Hematopoietic multipotent progenitor cell (in vitro differentiated cells): ENCODE measurements at regions not wholly inside any gene's neighbourhood (a gene's known extent, or its start where the extent isn't known, plus 50 kb on each side); places are given as distances from the start of the nearest gene placed in this dataset.
"Not testable (repeated sequence)": the region's sequence is repeated elsewhere in the genome, so short reads cannot be mapped to it uniquely, and the experiment has no call there.

Experiments used
- DNase-seq, 3 donors: peaks; one replicate each; pipeline ENCODE4 v3.0.0-alpha.2; 2011 to 2015; ENCODE audit warnings: low read depth in 2 of 3, low spot score in 2 of 3

- not testable (repeated sequence) for DNase-seq
These were observed 407.3 kb upstream of the ADAMTSL1 start for GRCh38 chr9:18066608-18067007.

GRCh38 chr9:18067548-18068120 is 406.3 kb upstream of the ADAMTSL1 start:
- no peak for DNase-seq

GRCh38 chr9:18068900-18069299 is 405.1 kb upstream of the ADAMTSL1 start:
- no peak for DNase-seq

- DNase-seq = no peak
These were observed 402.3 kb upstream of the ADAMTSL1 start for GRCh38 chr9:18071651-18072060.

GRCh38 chr9:18073002-18073401 is 401.0 kb upstream of the ADAMTSL1 start:
- no peak for DNase-seq

- DNase-seq = no peak
These were observed 399.9 kb upstream of the ADAMTSL1 start for GRCh38 chr9:18074041-18074440.

- no peak for DNase-seq
These were observed 398.6 kb upstream of the ADAMTSL1 start for GRCh38 chr9:18075253-18075952.

- no peak for DNase-seq
These were observed 395.8 kb upstream of the ADAMTSL1 start for GRCh38 chr9:18077941-18078678.

- no peak for DNase-seq
These were observed 381.8 kb upstream of the ADAMTSL1 start for GRCh38 chr9:18092138-18092537.

GRCh38 chr9:18106006-18106560 is 367.9 kb upstream of the ADAMTSL1 start:
- DNase-seq = no peak

- no peak for DNase-seq
These were observed 364.3 kb upstream of the ADAMTSL1 start for GRCh38 chr9:18109675-18110074.

GRCh38 chr9:18111146-18111545 is 362.8 kb upstream of the ADAMTSL1 start:
- no peak for DNase-seq

GRCh38 chr9:18114559-18115475 is 359.1 kb upstream of the ADAMTSL1 start:
- DNase-seq = no peak

GRCh38 chr9:18118268-18118667 is 355.7 kb upstream of the ADAMTSL1 start:
- no peak for DNase-seq

- no peak for DNase-seq
These were observed 351.8 kb upstream of the ADAMTSL1 start for GRCh38 chr9:18122171-18122570.

GRCh38 chr9:18124760-18125159 is 349.2 kb upstream of the ADAMTSL1 start:
- no peak for DNase-seq

GRCh38 chr9:18126831-18127498 is 347.0 kb upstream of the ADAMTSL1 start:
- DNase-seq = no peak

GRCh38 chr9:18127499-18127875 is 346.5 kb upstream of the ADAMTSL1 start:
- DNase-seq = no peak

- DNase-seq = no peak
These were observed 344.1 kb upstream of the ADAMTSL1 start for GRCh38 chr9:18129809-18130334.
